ENCODE measurements at regions not wholly inside any gene's neighbourhood (a gene's known extent, or its start where the extent isn't known, plus 50 kb on each side); places are given as distances from the start of the nearest gene placed in this dataset.

DNA sequence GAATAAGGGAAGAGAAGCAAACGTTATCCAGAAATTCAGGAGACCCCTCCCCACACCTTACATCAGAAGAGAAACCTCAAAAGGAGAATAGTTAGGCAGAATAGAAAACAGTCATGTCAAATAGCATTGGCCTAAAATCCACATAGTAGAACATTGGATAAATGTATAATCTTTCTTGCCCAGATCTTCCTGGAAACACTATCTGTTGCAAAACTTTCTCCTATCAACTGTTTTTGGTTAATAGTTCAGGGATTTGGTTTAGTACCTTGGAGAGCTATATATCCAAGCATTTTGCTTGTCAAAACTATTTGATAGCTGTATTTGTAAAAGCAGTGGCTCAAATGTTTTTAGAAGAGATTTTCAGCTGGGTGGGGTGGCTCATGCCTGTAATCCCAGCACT, 74.3 kb upstream of the PHACTR2 start:
- H4K91ac ChIP-seq (ENCODE audit: low read depth, low read length) = no peak overlapping the region
- no peak overlapping the region for H4K8ac ChIP-seq (ENCODE audit: low read depth, low read length)
- no peak overlapping the region for H2BK5ac ChIP-seq (ENCODE audit: low read depth, low read length, poor library complexity)
- no peak overlapping the region for H3K23ac ChIP-seq (ENCODE audit: low read length)
- no peaks in the 10 kb centered on the region for H3K36me3 ChIP-seq (ENCODE audit: control insufficient read depth in 1 of 2, insufficient read depth in 2 of 2, low read length in 2 of 2)
- H3K9me3 ChIP-seq (ENCODE audit: insufficient read depth, low read depth, low read length) = no peaks in the 10 kb centered on the region
- H4K12ac ChIP-seq (ENCODE audit: low read depth, low read length) = no peak overlapping the region
- no peaks in the 10 kb centered on the region for H3K79me2 ChIP-seq (ENCODE audit: control insufficient read depth, insufficient read depth, low read length, poor library complexity)
- no peak overlapping the region for H3K18ac ChIP-seq (ENCODE audit: low read length)
- no peaks in the 10 kb centered on the region for H3K4me1 ChIP-seq (ENCODE audit: control insufficient read depth in 1 of 2, insufficient read depth in 2 of 2, low read length in 2 of 2)
- WGBS (ENCODE audit: extremely low coverage, insufficient coverage, insufficient read length) = no CpG with 5 or more reads among the region's 1 CpG
- no peak overlapping the region for H2AK5ac ChIP-seq (ENCODE audit: low read length)
- no peak overlapping the region for H2AFZ ChIP-seq (ENCODE audit: insufficient read depth, low read length, poor library complexity)
- H3K4ac ChIP-seq (ENCODE audit: low read depth, low read length) = no peak overlapping the region
- no peaks in the 10 kb centered on the region for H3K79me1 ChIP-seq (ENCODE audit: low read length)
- no peak overlapping the region for H3K4me3 ChIP-seq (ENCODE audit: low read depth, low read length)
- no peak for DNase-seq
- H3K4me2 ChIP-seq (ENCODE audit: low read length) = no peak overlapping the region
- H3K14ac ChIP-seq (ENCODE audit: low read length) = no peak overlapping the region
- no peaks in the 10 kb centered on the region for H3K27me3 ChIP-seq (ENCODE audit: insufficient read depth, low read length)
- H2BK12ac ChIP-seq (ENCODE audit: low read length) = no peak overlapping the region
- no peak overlapping the region for H2BK120ac ChIP-seq (ENCODE audit: insufficient read depth, low read length, poor library complexity)
- H3K9ac ChIP-seq (ENCODE audit: low read length) = no peak overlapping the region
- H3K27ac ChIP-seq (ENCODE audit: low read depth, low read length) = no peak overlapping the region

GRCh38 chr6:143601504-143601903, 76.3 kb upstream of the PHACTR2 start:
- Histone ChIP-seq H3K4me2 (ENCODE audit: low read length) (no peak overlapping the region), H4K12ac (ENCODE audit: low read depth, low read length) (no peak overlapping the region), H3K9me3 (ENCODE audit: insufficient read depth, low read depth, low read length) (no peaks in the 10 kb centered on the region), H3K18ac (ENCODE audit: low read length) (no peak overlapping the region), H3K4me3 (ENCODE audit: low read depth, low read length) (no peak overlapping the region), H3K4ac (ENCODE audit: low read depth, low read length) (no peak overlapping the region), H2BK120ac (ENCODE audit: insufficient read depth, low read length, poor library complexity) (no peak overlapping the region), H3K9ac (ENCODE audit: low read length) (no peak overlapping the region), H3K27me3 (ENCODE audit: insufficient read depth, low read length) (no peaks in the 10 kb centered on the region), H2AK5ac (ENCODE audit: low read length) (no peak overlapping the region), H3K79me1 (ENCODE audit: low read length) (no peaks in the 10 kb centered on the region), H3K4me1 (ENCODE audit: control insufficient read depth in 1 of 2, insufficient read depth in 2 of 2, low read length in 2 of 2) (no peaks in the 10 kb centered on the region), H3K14ac (ENCODE audit: low read length) (no peak overlapping the region), H4K8ac (ENCODE audit: low read depth, low read length) (no peak overlapping the region), H3K36me3 (ENCODE audit: control insufficient read depth in 1 of 2, insufficient read depth in 2 of 2, low read length in 2 of 2) (no peaks in the 10 kb centered on the region), H2AFZ (ENCODE audit: insufficient read depth, low read length, poor library complexity) (no peak overlapping the region), H3K27ac (ENCODE audit: low read depth, low read length) (no peak overlapping the region), H3K23ac (ENCODE audit: low read length) (no peak overlapping the region), H2BK5ac (ENCODE audit: low read depth, low read length, poor library complexity) (no peak overlapping the region), H2BK12ac (ENCODE audit: low read length) (no peak overlapping the region), H4K91ac (ENCODE audit: low read depth, low read length) (no peak overlapping the region), H3K79me2 (ENCODE audit: control insufficient read depth, insufficient read depth, low read length, poor library complexity) (no peaks in the 10 kb centered on the region)
- no peak for DNase-seq
- no CpG with 5 or more reads among the region's 2 CpGs for WGBS (ENCODE audit: extremely low coverage, insufficient coverage, insufficient read length)

DNA sequence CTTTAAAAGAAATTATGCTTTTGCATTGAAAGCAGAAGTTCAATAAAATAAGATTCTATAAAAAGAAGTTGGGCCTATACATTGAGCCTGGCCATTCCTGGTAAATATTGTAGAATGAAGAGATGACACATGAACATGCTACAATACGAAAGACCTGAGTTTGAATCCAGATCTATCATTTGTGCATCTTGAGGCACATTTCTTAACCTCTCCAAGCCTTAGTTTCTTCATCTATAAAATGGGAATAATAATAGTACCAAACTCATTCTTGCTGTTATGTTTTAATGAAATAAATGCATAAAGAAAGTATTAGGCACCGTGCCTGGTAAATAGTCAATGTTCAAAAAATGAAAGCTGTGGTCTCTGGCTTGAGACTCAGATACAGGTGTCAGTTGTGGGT, 76.9 kb upstream of the PHACTR2 start:
- H2AK5ac ChIP-seq (ENCODE audit: low read length) = no peak overlapping the region
- H3K9me3 ChIP-seq (ENCODE audit: insufficient read depth, low read depth, low read length) = no peaks in the 10 kb centered on the region
- no peaks in the 10 kb centered on the region for H3K27me3 ChIP-seq (ENCODE audit: insufficient read depth, low read length)
- no peak overlapping the region for H3K27ac ChIP-seq (ENCODE audit: low read depth, low read length)
- H3K4ac ChIP-seq (ENCODE audit: low read depth, low read length) = no peak overlapping the region
- no peaks in the 10 kb centered on the region for H3K36me3 ChIP-seq (ENCODE audit: control insufficient read depth in 1 of 2, insufficient read depth in 2 of 2, low read length in 2 of 2)
- H3K14ac ChIP-seq (ENCODE audit: low read length) = no peak overlapping the region
- no CpG with 5 or more reads among the region's 2 CpGs for WGBS (ENCODE audit: extremely low coverage, insufficient coverage, insufficient read length)
- no peak overlapping the region for H3K4me3 ChIP-seq (ENCODE audit: low read depth, low read length)
- no peak overlapping the region for H2BK120ac ChIP-seq (ENCODE audit: insufficient read depth, low read length, poor library complexity)
- H4K8ac ChIP-seq (ENCODE audit: low read depth, low read length) = no peak overlapping the region
- no peak overlapping the region for H2BK5ac ChIP-seq (ENCODE audit: low read depth, low read length, poor library complexity)
- H3K9ac ChIP-seq (ENCODE audit: low read length) = no peak overlapping the region
- no peak overlapping the region for H2BK12ac ChIP-seq (ENCODE audit: low read length)
- no peaks in the 10 kb centered on the region for H3K79me1 ChIP-seq (ENCODE audit: low read length)
- no peak overlapping the region for H4K91ac ChIP-seq (ENCODE audit: low read depth, low read length)
- no peak overlapping the region for H3K23ac ChIP-seq (ENCODE audit: low read length)
- no peak overlapping the region for H3K18ac ChIP-seq (ENCODE audit: low read length)
- no peak overlapping the region for H3K4me2 ChIP-seq (ENCODE audit: low read length)
- no peak for DNase-seq
- no peaks in the 10 kb centered on the region for H3K4me1 ChIP-seq (ENCODE audit: control insufficient read depth in 1 of 2, insufficient read depth in 2 of 2, low read length in 2 of 2)
- no peaks in the 10 kb centered on the region for H3K79me2 ChIP-seq (ENCODE audit: control insufficient read depth, insufficient read depth, low read length, poor library complexity)
- H4K12ac ChIP-seq (ENCODE audit: low read depth, low read length) = no peak overlapping the region
- no peak overlapping the region for H2AFZ ChIP-seq (ENCODE audit: insufficient read depth, low read length, poor library complexity)

DNA sequence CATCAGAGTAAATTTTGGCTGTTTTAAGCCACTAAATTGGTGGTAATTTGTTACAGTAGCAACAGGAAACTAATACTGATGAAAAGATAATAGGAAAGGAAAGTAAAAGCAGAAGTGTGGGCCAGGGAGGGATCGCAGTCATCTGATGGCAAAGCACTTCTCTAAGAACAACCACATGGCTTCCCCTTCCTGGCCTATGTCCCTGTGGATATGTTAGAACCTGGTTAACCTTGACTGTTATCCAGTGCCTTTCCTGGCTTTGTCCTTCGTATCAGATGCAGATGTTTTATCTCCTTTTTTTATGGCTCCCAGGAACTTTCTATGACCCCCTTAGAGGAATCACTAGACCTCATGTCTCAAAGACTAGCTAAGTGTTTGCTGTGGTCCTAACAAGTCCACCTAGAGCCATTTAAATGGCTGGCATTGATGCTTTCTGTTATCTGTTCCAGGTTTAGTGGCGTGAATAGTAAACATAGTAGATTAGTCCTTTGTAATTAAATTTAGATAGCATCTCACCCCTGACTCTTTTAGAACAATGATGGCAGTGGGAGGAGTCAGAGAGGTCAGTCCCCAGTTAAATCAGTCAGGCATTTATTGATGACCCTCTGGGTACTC, 79.2 kb upstream of the PHACTR2 start:
- no CpG with 5 or more reads among the region's 3 CpGs for WGBS (ENCODE audit: extremely low coverage, insufficient coverage, insufficient read length)

More for the DNA sequence above, 79.2 kb upstream of the PHACTR2 start:
- H3K9ac ChIP-seq (ENCODE audit: low read length) = no peak overlapping the region
- H3K4me3 ChIP-seq (ENCODE audit: low read depth, low read length) = no peak overlapping the region
- H3K14ac ChIP-seq (ENCODE audit: low read length) = no peak overlapping the region
- H3K36me3 ChIP-seq (ENCODE audit: control insufficient read depth in 1 of 2, insufficient read depth in 2 of 2, low read length in 2 of 2) = no peaks in the 10 kb centered on the region
- no peak overlapping the region for H2AK5ac ChIP-seq (ENCODE audit: low read length)
- H3K4ac ChIP-seq (ENCODE audit: low read depth, low read length) = no peak overlapping the region
- no peaks in the 10 kb centered on the region for H3K9me3 ChIP-seq (ENCODE audit: insufficient read depth, low read depth, low read length)
- H3K27ac ChIP-seq (ENCODE audit: low read depth, low read length) = no peak overlapping the region
- H2BK5ac ChIP-seq (ENCODE audit: low read depth, low read length, poor library complexity) = no peak overlapping the region
- H3K79me1 ChIP-seq (ENCODE audit: low read length) = no peaks in the 10 kb centered on the region
- H2BK120ac ChIP-seq (ENCODE audit: insufficient read depth, low read length, poor library complexity) = no peak overlapping the region
- H2AFZ ChIP-seq (ENCODE audit: insufficient read depth, low read length, poor library complexity) = no peak overlapping the region
- no peaks in the 10 kb centered on the region for H3K79me2 ChIP-seq (ENCODE audit: control insufficient read depth, insufficient read depth, low read length, poor library complexity)
- H3K4me1 ChIP-seq (ENCODE audit: control insufficient read depth in 1 of 2, insufficient read depth in 2 of 2, low read length in 2 of 2) = no peaks in the 10 kb centered on the region
- no peak overlapping the region for H3K4me2 ChIP-seq (ENCODE audit: low read length)
- H3K27me3 ChIP-seq (ENCODE audit: insufficient read depth, low read length) = no peaks in the 10 kb centered on the region
- DNase-seq = no peak
- H4K12ac ChIP-seq (ENCODE audit: low read depth, low read length) = no peak overlapping the region
- no peak overlapping the region for H4K8ac ChIP-seq (ENCODE audit: low read depth, low read length)
- H2BK12ac ChIP-seq (ENCODE audit: low read length) = no peak overlapping the region
- H4K91ac ChIP-seq (ENCODE audit: low read depth, low read length) = no peak overlapping the region
- no peak overlapping the region for H3K23ac ChIP-seq (ENCODE audit: low read length)
- no peak overlapping the region for H3K18ac ChIP-seq (ENCODE audit: low read length)

Data from trophoblast cell (in vitro differentiated cells and primary cell).